Astrocyte (in vitro differentiated cells and primary cell): ENCODE measurements at regions not wholly inside any gene's neighbourhood (a gene's known extent, or its start where the extent isn't known, plus 50 kb on each side); places are given as distances from the start of the nearest gene placed in this dataset.

Experiments
- DNase-seq: peaks from one replicate; pipeline ENCODE4 v3.0.0-alpha.2; 2010; ENCODE audit warnings: low read depth
- FAIRE-seq: peaks from 2 replicates; lab custom pipeline; 2011; peaks lifted over from hg19 to GRCh38; lab: Jason Lieb, UNC
- H2AFZ ChIP-seq: 2 replicates; pipeline ENCODE4 v1.6.0; 2012; ENCODE audit warnings: low read depth, low read length, inconsistent platforms
- H3K27ac ChIP-seq: 2 replicates; pipeline ENCODE4 v1.5.1; 2011; ENCODE audit warnings: low read depth, low read length, inconsistent platforms
- H3K27me3 ChIP-seq: 2 replicates; pipeline ENCODE4 v1.6.0; 2011; ENCODE audit warnings: low read length, inconsistent platforms; ENCODE audit not compliant: insufficient read depth
- H3K36me3 ChIP-seq: 2 replicates; pipeline ENCODE4 v1.5.1; 2011; ENCODE audit warnings: low read length, inconsistent platforms; ENCODE audit not compliant: insufficient read depth
- H3K4me1 ChIP-seq: 2 replicates; pipeline ENCODE4 v1.5.1; 2011; ENCODE audit warnings: low read length, inconsistent platforms; ENCODE audit not compliant: insufficient read depth
- H3K4me2 ChIP-seq: 2 replicates; pipeline ENCODE4 v1.6.0; 2012; ENCODE audit warnings: low read length, inconsistent platforms
- H3K4me3 ChIP-seq: 2 replicates; pipeline ENCODE4 v1.5.1; 2011; ENCODE audit warnings: low read depth, mild to moderate bottlenecking, low read length, inconsistent platforms; ENCODE audit not compliant: insufficient read depth
- H3K79me2 ChIP-seq: 2 replicates; pipeline ENCODE4 v1.6.0; 2012; ENCODE audit warnings: mild to moderate bottlenecking, low read length, inconsistent platforms; ENCODE audit not compliant: insufficient read depth
- H3K9ac ChIP-seq: 2 replicates; pipeline ENCODE4 v1.6.0; 2012; ENCODE audit warnings: mild to moderate bottlenecking, low read length, inconsistent platforms
- H3K9me3 ChIP-seq: 2 replicates; pipeline ENCODE4 v1.5.1; 2012; ENCODE audit warnings: low read depth, mild to moderate bottlenecking, low read length, inconsistent platforms; ENCODE audit not compliant: insufficient read depth
- H4K20me1 ChIP-seq: 2 replicates; pipeline ENCODE4 v1.6.0; 2012; ENCODE audit warnings: low read length, inconsistent platforms; ENCODE audit not compliant: insufficient read depth
- H3K27ac Mint-ChIP-seq: one replicate; pipeline ENCODE4 v1.8.0; 2021; ENCODE audit warnings: mild to moderate bottlenecking, mixed read lengths; ENCODE audit not compliant: unreplicated experiment
- H3K27me3 Mint-ChIP-seq: one replicate; pipeline ENCODE4 v1.8.0; 2021; ENCODE audit warnings: low read depth, mixed read lengths; ENCODE audit not compliant: unreplicated experiment
- H3K36me3 Mint-ChIP-seq: one replicate; pipeline ENCODE4 v1.8.0; 2021; ENCODE audit warnings: low read depth, mixed read lengths; ENCODE audit not compliant: unreplicated experiment
- H3K4me1 Mint-ChIP-seq: one replicate; pipeline ENCODE4 v1.8.0; 2021; ENCODE audit warnings: low read depth, mixed read lengths; ENCODE audit not compliant: unreplicated experiment
- H3K4me3 Mint-ChIP-seq: one replicate; pipeline ENCODE4 v1.8.0; 2021; ENCODE audit warnings: mild to moderate bottlenecking, moderate library complexity, mixed read lengths; ENCODE audit not compliant: unreplicated experiment
- H3K9me3 Mint-ChIP-seq: one replicate; pipeline ENCODE4 v1.8.0; 2021; ENCODE audit warnings: mild to moderate bottlenecking, mixed read lengths; ENCODE audit not compliant: unreplicated experiment
- EZH2 ChIP-seq: IDR thresholded peaks from 2 replicates; pipeline ENCODE4 v1.6.1; 2012; ENCODE audit warnings: mild to moderate bottlenecking, low read length, inconsistent platforms; ENCODE audit not compliant: insufficient read depth
- TF ChIP-seq, protein P1 (sequence below): IDR thresholded peaks from 2 replicates; pipeline ENCODE4 v1.5.1; 2011; ENCODE audit warnings: low read depth, mild to moderate bottlenecking, inconsistent platforms, low read length, moderate library complexity; ENCODE audit not compliant: insufficient read depth

DNA sequence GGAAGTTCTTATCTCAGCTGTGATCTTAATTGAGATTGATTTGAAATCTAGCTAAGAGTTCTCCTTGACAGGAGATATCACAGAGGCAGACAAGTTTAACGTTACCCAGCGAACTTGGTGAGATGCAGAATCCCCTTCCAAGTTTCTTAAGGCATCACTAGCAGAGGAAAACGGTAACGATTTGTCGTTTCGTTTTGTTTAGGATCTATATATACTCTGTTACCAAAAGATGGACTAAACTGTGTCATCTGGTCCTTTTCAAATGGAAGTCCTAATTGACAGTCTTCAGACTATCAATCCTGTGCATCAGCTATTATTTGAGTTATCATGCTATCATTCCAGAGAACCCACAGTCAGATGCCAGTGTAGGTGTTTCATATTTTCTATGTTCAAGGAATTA is 316.7 kb upstream of the SORCS1 start:
- no peak overlapping the region for H3K4me2 ChIP-seq
- H2AFZ ChIP-seq = no peak overlapping the region
- H3K4me1 Mint-ChIP-seq = no peaks in the 10 kb centered on the region
- H3K9me3 ChIP-seq = no peaks in the 10 kb centered on the region
- no peaks in the 10 kb centered on the region for H3K4me1 ChIP-seq
- TF ChIP-seq, protein P1, sequence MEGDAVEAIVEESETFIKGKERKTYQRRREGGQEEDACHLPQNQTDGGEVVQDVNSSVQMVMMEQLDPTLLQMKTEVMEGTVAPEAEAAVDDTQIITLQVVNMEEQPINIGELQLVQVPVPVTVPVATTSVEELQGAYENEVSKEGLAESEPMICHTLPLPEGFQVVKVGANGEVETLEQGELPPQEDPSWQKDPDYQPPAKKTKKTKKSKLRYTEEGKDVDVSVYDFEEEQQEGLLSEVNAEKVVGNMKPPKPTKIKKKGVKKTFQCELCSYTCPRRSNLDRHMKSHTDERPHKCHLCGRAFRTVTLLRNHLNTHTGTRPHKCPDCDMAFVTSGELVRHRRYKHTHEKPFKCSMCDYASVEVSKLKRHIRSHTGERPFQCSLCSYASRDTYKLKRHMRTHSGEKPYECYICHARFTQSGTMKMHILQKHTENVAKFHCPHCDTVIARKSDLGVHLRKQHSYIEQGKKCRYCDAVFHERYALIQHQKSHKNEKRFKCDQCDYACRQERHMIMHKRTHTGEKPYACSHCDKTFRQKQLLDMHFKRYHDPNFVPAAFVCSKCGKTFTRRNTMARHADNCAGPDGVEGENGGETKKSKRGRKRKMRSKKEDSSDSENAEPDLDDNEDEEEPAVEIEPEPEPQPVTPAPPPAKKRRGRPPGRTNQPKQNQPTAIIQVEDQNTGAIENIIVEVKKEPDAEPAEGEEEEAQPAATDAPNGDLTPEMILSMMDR = no peak
- no peak for TF ChIP-seq EZH2
- no peaks in the 10 kb centered on the region for H3K36me3 ChIP-seq
- H3K9me3 Mint-ChIP-seq = no peaks in the 10 kb centered on the region
- no peak overlapping the region for H3K4me3 ChIP-seq
- FAIRE-seq = no peak
- H3K27ac ChIP-seq = no peak overlapping the region
- no peak overlapping the region for H3K27ac Mint-ChIP-seq
- no peak overlapping the region for H3K9ac ChIP-seq
- H3K36me3 Mint-ChIP-seq = no peaks in the 10 kb centered on the region
- DNase-seq = no peak
- H4K20me1 ChIP-seq = no peaks in the 10 kb centered on the region
- no peak overlapping the region for H3K4me3 Mint-ChIP-seq
- H3K27me3 ChIP-seq = no peaks in the 10 kb centered on the region
- no peaks in the 10 kb centered on the region for H3K27me3 Mint-ChIP-seq
- no peaks in the 10 kb centered on the region for H3K79me2 ChIP-seq

DNA sequence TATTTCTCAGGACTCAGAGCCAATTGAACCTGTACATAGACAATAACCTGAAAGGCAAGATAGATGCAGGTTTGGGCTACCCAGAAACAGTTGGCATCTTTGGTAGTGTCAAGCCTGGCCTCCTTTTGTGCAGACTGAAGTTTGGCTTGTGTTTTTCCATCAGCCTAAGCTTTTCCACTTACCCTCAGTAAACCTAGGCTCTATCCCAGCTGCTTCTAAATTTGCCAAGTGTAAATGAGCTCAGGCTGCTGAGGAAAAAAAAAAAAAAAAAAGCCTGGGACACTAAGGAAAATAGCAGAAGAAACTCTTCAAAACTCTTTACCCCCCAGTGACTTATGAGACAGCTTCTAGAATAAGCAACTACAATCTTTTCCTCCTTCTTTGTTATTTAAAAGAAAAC is 316.3 kb upstream of the SORCS1 start:
- no peak for DNase-seq
- Mint-ChIP-seq H3K4me1 (no peaks in the 10 kb centered on the region), H3K4me3 (no peak overlapping the region), H3K9me3 (no peaks in the 10 kb centered on the region), H3K27me3 (no peaks in the 10 kb centered on the region), H3K27ac (no peak overlapping the region), H3K36me3 (no peaks in the 10 kb centered on the region)
- H3K36me3 ChIP-seq = no peaks in the 10 kb centered on the region
- no peak overlapping the region for H3K27ac ChIP-seq
- no peaks in the 10 kb centered on the region for H3K4me1 ChIP-seq
- H3K4me3 ChIP-seq = no peak overlapping the region
- no peaks in the 10 kb centered on the region for H3K9me3 ChIP-seq
- no peak overlapping the region for H3K4me2 ChIP-seq
- TF ChIP-seq, protein P1 = no peak
- no peak for TF ChIP-seq EZH2
- H3K9ac ChIP-seq = no peak overlapping the region
- no peaks in the 10 kb centered on the region for H3K27me3 ChIP-seq
- H3K79me2 ChIP-seq = no peaks in the 10 kb centered on the region
- FAIRE-seq = no peak
- H4K20me1 ChIP-seq = no peaks in the 10 kb centered on the region
- no peak overlapping the region for H2AFZ ChIP-seq

DNA sequence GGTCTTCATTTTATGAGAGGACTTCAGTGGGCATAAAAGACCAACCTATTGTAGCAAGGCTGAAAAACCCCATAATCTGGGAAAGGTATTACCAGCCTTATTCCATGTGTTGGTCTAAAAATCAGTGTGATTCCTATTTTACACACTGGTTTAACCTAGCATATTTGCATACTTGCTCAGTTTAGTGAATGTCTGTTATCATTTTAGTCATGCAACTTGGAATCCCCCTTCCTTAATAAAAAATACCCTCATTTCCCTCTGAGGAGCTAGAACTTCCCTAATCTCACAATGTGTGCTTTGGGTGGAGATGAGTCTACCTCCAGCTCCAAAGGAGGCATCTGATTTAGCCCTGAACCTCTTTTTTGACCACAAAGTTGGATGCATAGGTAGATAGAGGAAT is 312.8 kb upstream of the SORCS1 start:
- no peak overlapping the region for H3K4me3 ChIP-seq
- no peak overlapping the region for H3K4me2 ChIP-seq
- Mint-ChIP-seq H3K4me1 (no peaks in the 10 kb centered on the region), H3K27ac (no peak overlapping the region), H3K36me3 (no peaks in the 10 kb centered on the region), H3K9me3 (no peaks in the 10 kb centered on the region), H3K4me3 (no peak overlapping the region), H3K27me3 (peaks cover 3% of the 10 kb centered on the region)
- no peaks in the 10 kb centered on the region for H3K27me3 ChIP-seq
- no peaks in the 10 kb centered on the region for H3K36me3 ChIP-seq
- H3K79me2 ChIP-seq = no peaks in the 10 kb centered on the region
- no peak for TF ChIP-seq EZH2
- TF ChIP-seq, protein P1 = no peak
- H4K20me1 ChIP-seq = no peaks in the 10 kb centered on the region
- FAIRE-seq (no peak), DNase-seq (no peak)
- H3K4me1 ChIP-seq = no peaks in the 10 kb centered on the region
- no peak overlapping the region for H3K9ac ChIP-seq
- no peaks in the 10 kb centered on the region for H3K9me3 ChIP-seq
- H2AFZ ChIP-seq = no peak overlapping the region
- H3K27ac ChIP-seq = no peak overlapping the region
